Neural progenitor cell (in vitro differentiated cells): ENCODE measurements at regions not wholly inside any gene's neighbourhood (a gene's known extent, or its start where the extent isn't known, plus 50 kb on each side); places are given as distances from the start of the nearest gene placed in this dataset.

Experiments used
- DNase-seq: peaks from one replicate; pipeline ENCODE4 v3.0.0-alpha.2; 2016; ENCODE audit warnings: low spot score
- H2AFZ ChIP-seq: fragments of 200-600 bp; sonication (generic); replicated peaks from 2 replicates; pipeline ENCODE4 v1.6.1; 2016; ENCODE audit warnings: antibody characterized with exemption
- H3F3A ChIP-seq: fragments of 200-600 bp; sonication (generic); 2 replicates; pipeline ENCODE4 v1.6.1; 2016; ENCODE audit warnings: antibody characterized with exemption, low read depth
- H3K27ac ChIP-seq: fragments of 200-600 bp; sonication (generic); 2 replicates; pipeline ENCODE4 v1.5.1; 2016; ENCODE audit warnings: mild to moderate bottlenecking
- H3K27me3 ChIP-seq: fragments of 200-600 bp; sonication (generic); 2 replicates; pipeline ENCODE4 v1.6.1; 2016; ENCODE audit warnings: mild to moderate bottlenecking, moderate library complexity
- H3K36me3 ChIP-seq: fragments of 200-600 bp; sonication (generic); 2 replicates; pipeline ENCODE4 v1.5.1; 2016
- H3K4me1 ChIP-seq: fragments of 200-600 bp; sonication (generic); 2 replicates; pipeline ENCODE4 v1.6.1; 2016; ENCODE audit warnings: mixed run types
- H3K4me2 ChIP-seq: fragments of 200-600 bp; sonication (generic); 2 replicates; pipeline ENCODE4 v1.6.1; 2016
- H3K4me3 ChIP-seq: fragments of 200-600 bp; sonication (generic); 2 replicates; pipeline ENCODE4 v1.5.1; 2016
- H3K79me2 ChIP-seq: fragments of 200-600 bp; sonication (generic); 2 replicates; pipeline ENCODE4 v1.6.1; 2016; ENCODE audit warnings: low read depth
- H3K9ac ChIP-seq: fragments of 200-600 bp; sonication (generic); 2 replicates; pipeline ENCODE4 v1.6.1; 2016
- H3K9me3 ChIP-seq: fragments of 200-600 bp; sonication (generic); 2 replicates; pipeline ENCODE4 v1.5.1; 2016; ENCODE audit warnings: low read depth
- H4K20me1 ChIP-seq: fragments of 200-600 bp; sonication (generic); 2 replicates; pipeline ENCODE4 v1.6.1; 2016; ENCODE audit warnings: low read depth
- H3K27ac Mint-ChIP-seq: 3 replicates; pipeline ENCODE4 v1.8.0; 2021; ENCODE audit warnings: mixed read lengths
- H3K27me3 Mint-ChIP-seq: 2 replicates; pipeline ENCODE4 v1.8.0; 2022; ENCODE audit warnings: low read depth, mild to moderate bottlenecking, inconsistent platforms, moderate library complexity, mixed read lengths; ENCODE audit not compliant: insufficient read depth
- H3K36me3 Mint-ChIP-seq: 3 replicates; pipeline ENCODE4 v1.8.0; 2021; ENCODE audit warnings: mixed read lengths
- H3K4me1 Mint-ChIP-seq: 3 replicates; pipeline ENCODE4 v1.8.0; 2021; ENCODE audit warnings: mixed read lengths
- H3K4me3 Mint-ChIP-seq: 3 replicates; pipeline ENCODE4 v1.8.0; 2021; ENCODE audit warnings: mild to moderate bottlenecking, moderate library complexity, mixed read lengths
- H3K9me3 Mint-ChIP-seq: 3 replicates; pipeline ENCODE4 v1.8.0; 2020; ENCODE audit warnings: mixed read lengths
- CTCF ChIP-seq: fragments of 200-600 bp; sonication (generic); IDR thresholded peaks from 2 replicates; pipeline ENCODE4 v1.5.1; 2017; ENCODE audit warnings: antibody characterized with exemption, mild to moderate bottlenecking
- EZH2 ChIP-seq: fragments of 200-600 bp; sonication (generic); IDR thresholded peaks from 2 replicates; pipeline ENCODE4 v1.6.1; 2017; ENCODE audit warnings: antibody characterized with exemption, mild to moderate bottlenecking, moderate library complexity
- EZH2phosphoT487 ChIP-seq: fragments of 200-600 bp; sonication (generic); IDR thresholded peaks from 2 replicates; pipeline ENCODE4 v1.6.1; 2017; ENCODE audit warnings: antibody characterized with exemption

- peak; percentile 78 for DNase-seq
- Histone ChIP-seq H4K20me1 (no peaks in the 10 kb centered on the region), H3K9me3 (no peaks in the 10 kb centered on the region), H3K9ac (no peak overlapping the region), H3K27me3 (no peaks in the 10 kb centered on the region), H3K27ac (no peak overlapping the region), H2AFZ (no peak overlapping the region), H3K36me3 (no peaks in the 10 kb centered on the region), H3K4me3 (no peak overlapping the region), H3K4me2 (peak overlapping the region; percentile 50), H3K4me1 (peaks cover 20% of the 10 kb centered on the region), H3F3A (no peaks in the 10 kb centered on the region), H3K79me2 (no peaks in the 10 kb centered on the region)
- no peak for TF ChIP-seq EZH2phosphoT487
- TF ChIP-seq CTCF = no peak
- TF ChIP-seq EZH2 = no peak
- H3K4me3 Mint-ChIP-seq = peak overlapping the region; percentile 57
- H3K4me1 Mint-ChIP-seq = peaks cover 33% of the 10 kb centered on the region
- no peaks in the 10 kb centered on the region for H3K36me3 Mint-ChIP-seq
- H3K27me3 Mint-ChIP-seq = no peaks in the 10 kb centered on the region
- H3K27ac Mint-ChIP-seq = peak overlapping the region; percentile 88
- H3K9me3 Mint-ChIP-seq = no peaks in the 10 kb centered on the region
Measured at GRCh38 chr4:104591510-104591911, 96.8 kb upstream of the CXXC4 start.

- Histone ChIP-seq H3K36me3 (no peaks in the 10 kb centered on the region), H3K27me3 (no peaks in the 10 kb centered on the region), H4K20me1 (no peaks in the 10 kb centered on the region), H3K9me3 (no peaks in the 10 kb centered on the region), H3K79me2 (no peaks in the 10 kb centered on the region), H3K4me2 (peak overlapping the region; percentile 50), H3K9ac (no peak overlapping the region), H2AFZ (no peak overlapping the region), H3K4me1 (peaks cover 20% of the 10 kb centered on the region), H3F3A (no peaks in the 10 kb centered on the region), H3K4me3 (no peak overlapping the region), H3K27ac (no peak overlapping the region)
- H3K27ac Mint-ChIP-seq = peak overlapping the region; percentile 88
- no peaks in the 10 kb centered on the region for H3K27me3 Mint-ChIP-seq
- no peak for DNase-seq
- peaks cover 33% of the 10 kb centered on the region for H3K4me1 Mint-ChIP-seq
- no peaks in the 10 kb centered on the region for H3K9me3 Mint-ChIP-seq
- no peaks in the 10 kb centered on the region for H3K36me3 Mint-ChIP-seq
- no peak overlapping the region for H3K4me3 Mint-ChIP-seq
- no peak for TF ChIP-seq CTCF
Measured at GRCh38 chr4:104592183-104592582, 97.5 kb upstream of the CXXC4 start.

- Histone ChIP-seq H3K27ac (no peak overlapping the region), H3K9ac (no peak overlapping the region), H2AFZ (peak overlapping the region; percentile 56), H3F3A (no peaks in the 10 kb centered on the region), H3K36me3 (no peaks in the 10 kb centered on the region), H4K20me1 (no peaks in the 10 kb centered on the region), H3K4me1 (peaks cover 20% of the 10 kb centered on the region), H3K27me3 (no peaks in the 10 kb centered on the region), H3K4me3 (no peak overlapping the region), H3K9me3 (no peaks in the 10 kb centered on the region), H3K4me2 (no peak overlapping the region), H3K79me2 (no peaks in the 10 kb centered on the region)
- H3K4me1 Mint-ChIP-seq = peaks cover 33% of the 10 kb centered on the region
- DNase-seq = peak; percentile 10
- H3K27ac Mint-ChIP-seq = peak overlapping the region; percentile 48
- TF ChIP-seq EZH2phosphoT487 (no peak), EZH2 (no peak), CTCF (no peak)
- H3K4me3 Mint-ChIP-seq = no peak overlapping the region
- no peaks in the 10 kb centered on the region for H3K9me3 Mint-ChIP-seq
- no peaks in the 10 kb centered on the region for H3K36me3 Mint-ChIP-seq
- H3K27me3 Mint-ChIP-seq = no peaks in the 10 kb centered on the region
Measured at GRCh38 chr4:104593019-104593418, 98.3 kb upstream of the CXXC4 start.

GRCh38 chr4:104596189-104596588 lies 101.5 kb upstream of the CXXC4 start:
- no peaks in the 10 kb centered on the region for H3K36me3 Mint-ChIP-seq
- H3K4me3 Mint-ChIP-seq = no peak overlapping the region
- Histone ChIP-seq H3K4me3 (no peak overlapping the region), H3K36me3 (no peaks in the 10 kb centered on the region), H4K20me1 (no peaks in the 10 kb centered on the region), H3K27me3 (no peaks in the 10 kb centered on the region), H3K79me2 (no peaks in the 10 kb centered on the region), H3K4me2 (no peak overlapping the region), H3K4me1 (peaks cover 17% of the 10 kb centered on the region), H2AFZ (no peak overlapping the region), H3K9ac (no peak overlapping the region), H3F3A (no peaks in the 10 kb centered on the region), H3K9me3 (no peaks in the 10 kb centered on the region), H3K27ac (no peak overlapping the region)
- DNase-seq = no peak
- H3K9me3 Mint-ChIP-seq = no peaks in the 10 kb centered on the region
- TF ChIP-seq CTCF (no peak), EZH2phosphoT487 (no peak), EZH2 (no peak)
- peaks cover 25% of the 10 kb centered on the region for H3K4me1 Mint-ChIP-seq
- H3K27ac Mint-ChIP-seq = no peak overlapping the region
- no peaks in the 10 kb centered on the region for H3K27me3 Mint-ChIP-seq
